ENCODE measurements at regions not wholly inside any gene's neighbourhood (a gene's known extent, or its start where the extent isn't known, plus 50 kb on each side); places are given as distances from the start of the nearest gene placed in this dataset.
"Not testable (repeated sequence)": the region's sequence is repeated elsewhere in the genome, so short reads cannot be mapped to it uniquely, and the experiment has no call there.

DNA sequence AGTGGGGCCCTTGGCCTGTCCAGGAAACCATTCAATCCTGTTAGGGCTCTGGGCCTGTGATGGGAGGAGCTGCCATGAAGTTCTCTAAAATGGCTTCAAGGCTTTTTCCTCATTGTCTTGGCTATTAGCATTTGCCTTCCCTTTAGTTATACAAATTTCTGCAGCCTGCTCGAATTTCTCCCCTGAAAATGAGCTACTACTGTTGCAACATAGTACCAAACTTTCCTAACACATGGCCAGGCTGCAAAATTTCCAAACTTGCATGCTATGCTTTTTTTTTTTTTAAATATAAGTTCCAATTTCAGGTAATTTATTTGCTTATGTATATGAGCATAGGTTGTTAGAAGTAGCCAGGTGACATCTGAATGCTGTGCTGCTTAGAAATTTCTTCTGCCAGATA, 560.8 kb upstream of the TBL1XR1 start:
- no peak for DNase-seq

DNA sequence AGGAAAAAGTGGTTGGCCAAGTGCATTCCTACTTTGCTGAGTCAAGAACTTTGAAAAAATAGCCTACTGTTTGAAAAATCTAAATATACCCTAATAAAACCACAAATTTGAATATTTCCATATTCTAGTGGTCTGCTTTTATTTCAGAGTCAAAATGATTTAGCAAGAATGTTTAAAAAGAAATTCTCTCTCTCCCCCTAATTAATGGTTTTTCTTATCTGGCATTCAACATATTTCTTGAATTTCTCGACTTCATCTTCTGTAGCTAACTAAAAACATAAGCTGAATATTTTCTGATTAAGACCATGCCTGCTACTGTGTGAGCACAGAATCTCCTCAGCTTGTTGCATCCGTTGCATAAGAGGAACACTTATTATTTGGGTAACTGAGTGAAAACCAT, 563.5 kb upstream of the TBL1XR1 start:
- no peak for DNase-seq

DNA sequence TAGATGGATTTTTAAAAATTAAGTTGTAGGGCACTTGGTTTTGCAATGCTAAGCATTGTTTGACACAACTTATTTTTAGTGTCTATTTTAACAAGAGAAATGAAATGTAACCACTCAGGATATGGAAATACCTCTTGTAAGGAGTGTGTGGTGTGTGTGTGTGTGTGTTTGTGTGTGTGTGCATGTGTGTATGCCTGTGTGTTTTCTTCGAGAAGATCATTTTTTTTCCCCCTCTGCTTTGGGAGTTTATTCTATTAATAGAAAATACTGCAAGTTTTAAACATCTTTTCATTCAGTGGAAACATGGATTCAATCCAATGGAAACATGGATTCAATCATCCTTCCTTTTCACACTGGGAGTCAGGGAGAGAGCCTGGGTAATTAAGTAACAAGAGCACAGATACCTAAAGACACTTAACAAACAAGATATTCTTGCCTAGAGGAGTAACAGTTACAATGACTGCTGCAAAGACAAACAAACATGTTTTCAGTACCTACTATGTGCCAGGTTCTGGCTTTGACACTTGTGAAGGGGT, 567.2 kb upstream of the TBL1XR1 start:
- no peak for DNase-seq

DNA sequence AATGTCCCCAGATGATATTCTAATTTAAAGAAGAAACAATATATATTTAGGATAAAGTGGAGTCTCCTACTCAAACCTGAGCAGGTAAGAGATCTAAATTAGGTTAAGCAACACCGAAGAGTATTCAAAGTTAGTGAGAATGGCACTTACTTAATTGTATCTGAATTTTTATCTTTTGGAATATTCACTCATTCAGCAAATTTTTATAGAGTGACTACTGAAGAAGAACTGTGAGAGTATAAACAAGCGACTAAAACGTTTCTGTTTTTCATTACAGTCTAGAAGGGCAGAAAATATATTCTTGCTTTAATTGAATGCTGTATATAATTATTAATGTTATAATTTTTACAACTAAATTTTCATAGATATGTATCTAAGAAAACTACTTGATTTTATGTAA, 567.7 kb upstream of the TBL1XR1 start:
- DNase-seq = no peak

DNA sequence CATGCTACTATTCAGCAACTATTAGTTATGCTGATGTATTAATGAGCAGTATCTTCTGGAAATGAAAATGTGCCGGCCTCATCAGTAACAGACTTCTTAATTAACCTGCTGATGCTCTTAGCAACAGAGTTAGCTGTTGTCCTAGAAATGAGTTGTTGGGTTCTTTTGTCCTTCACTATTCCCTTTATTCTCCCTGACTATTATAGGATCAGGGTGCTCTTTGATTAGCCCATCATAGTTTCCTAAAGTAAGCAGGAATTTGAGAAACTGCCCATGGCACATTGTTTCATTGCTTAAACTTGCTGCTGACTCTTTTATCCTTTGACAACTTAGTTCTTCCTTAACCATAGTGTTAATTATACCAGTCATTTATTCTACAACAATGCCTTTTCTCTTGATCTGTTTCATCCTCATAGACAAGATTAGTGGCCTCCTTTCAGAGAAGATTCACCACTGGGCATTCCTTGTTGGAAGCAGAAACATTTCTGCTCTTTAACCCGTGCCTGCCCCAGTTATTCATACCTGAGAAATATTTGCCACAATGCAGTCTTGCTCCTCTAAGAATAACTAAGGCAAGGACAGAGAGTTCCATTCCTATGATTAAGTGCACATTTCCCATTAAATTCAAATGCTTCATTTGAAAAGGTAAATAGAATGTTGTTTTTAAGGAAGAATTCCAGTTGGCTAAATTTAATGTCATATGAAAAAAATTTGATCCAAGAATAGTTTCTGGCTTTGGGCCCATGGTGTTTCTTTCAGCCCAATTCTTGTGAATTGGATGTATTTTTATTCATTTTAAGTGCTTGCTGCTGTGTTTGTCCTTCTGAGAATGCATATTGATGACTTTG, 573.3 kb upstream of the TBL1XR1 start:
- DNase-seq = no peak

DNA sequence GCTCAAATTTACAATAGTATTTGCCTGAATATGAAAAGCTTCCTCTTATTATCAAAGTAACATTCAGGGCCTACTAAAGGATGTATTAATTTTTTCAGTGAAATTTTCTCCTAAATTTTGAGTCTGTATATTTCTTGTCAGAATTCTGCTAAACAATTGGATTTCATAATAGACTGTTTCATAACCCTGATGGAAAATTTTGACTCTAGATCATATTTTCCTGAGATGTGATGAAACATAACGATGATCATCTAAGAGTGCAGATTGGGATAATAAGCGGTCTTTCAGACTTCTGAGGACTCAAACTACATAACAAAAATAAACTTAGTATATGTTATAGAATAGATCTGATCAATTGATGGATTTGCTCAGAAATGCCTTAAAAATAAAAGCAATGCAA, 574.5 kb upstream of the TBL1XR1 start:
- peak in 1 of 2 donors; percentile 29 for DNase-seq

DNA sequence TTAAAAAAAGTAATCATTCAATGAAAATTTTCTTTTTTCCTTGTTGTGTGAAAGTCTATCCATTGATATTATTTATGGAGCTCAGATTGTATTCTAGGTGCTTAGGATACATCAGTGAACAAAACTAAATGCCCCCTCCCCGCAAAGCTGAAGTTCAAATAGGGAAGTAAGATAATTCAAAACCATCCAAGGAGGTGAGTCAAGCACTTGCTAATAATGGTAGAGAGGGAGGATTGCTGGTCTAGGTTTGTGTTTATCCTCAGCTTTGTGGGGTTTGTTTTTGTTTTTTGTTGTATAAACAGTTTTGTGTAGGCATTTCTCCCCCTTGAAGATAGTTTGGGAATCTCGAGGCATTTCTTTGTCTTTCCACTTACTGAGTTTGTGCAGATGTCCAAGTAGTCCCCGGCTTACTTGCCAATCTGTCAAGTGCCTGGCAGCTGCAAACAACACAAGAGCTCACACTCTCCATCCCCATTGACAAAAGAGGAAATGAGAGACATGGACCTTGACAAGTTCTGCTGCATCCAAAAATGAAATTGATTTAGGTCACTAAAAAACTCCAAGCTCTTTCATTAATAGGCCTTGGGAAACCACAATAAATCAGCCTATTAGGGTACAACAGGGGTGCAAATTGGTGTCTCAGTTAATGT, 575.8 kb upstream of the TBL1XR1 start:
- no peak for DNase-seq

DNA sequence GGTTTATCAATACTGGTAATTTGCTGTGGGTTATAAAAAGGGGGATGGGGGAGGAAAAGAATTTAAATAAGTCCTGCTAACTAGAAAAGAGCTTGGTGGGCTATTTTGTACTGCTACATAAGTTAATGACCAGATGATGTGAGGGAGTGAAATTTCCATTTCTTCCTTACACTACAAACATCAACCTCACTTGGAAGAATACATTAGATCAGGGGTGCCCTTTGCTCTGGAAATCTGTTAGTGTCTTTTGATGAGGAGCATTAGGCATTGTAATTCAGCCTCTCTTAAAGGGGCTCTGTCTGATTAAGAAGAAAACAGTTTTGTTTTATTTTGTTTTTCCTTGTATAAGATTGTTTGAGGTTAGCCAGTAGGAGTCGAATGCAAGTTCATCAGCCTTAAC, 576.4 kb upstream of the TBL1XR1 start:
- no peak for DNase-seq

DNA sequence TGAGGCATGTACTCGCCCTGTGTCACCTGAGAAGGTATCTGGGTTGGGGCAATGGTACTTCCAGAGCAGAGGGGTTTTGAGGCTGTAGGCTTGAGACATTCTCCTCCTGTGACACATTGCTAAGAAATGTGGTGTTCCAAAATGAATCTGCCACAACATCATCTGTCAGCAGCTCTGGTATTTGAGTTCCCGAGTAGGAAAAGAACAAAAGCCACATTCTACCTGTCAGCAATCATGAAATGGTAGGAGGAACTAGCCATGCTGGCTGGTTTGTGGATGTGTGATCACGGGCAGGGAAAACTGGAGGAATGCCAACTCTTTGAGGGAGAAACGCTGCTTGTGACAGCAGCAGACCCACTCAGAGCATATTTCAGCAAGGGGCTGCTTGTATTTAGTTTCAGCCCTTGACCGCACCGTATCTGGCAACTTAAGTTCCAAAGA, 579.4 kb upstream of the TBL1XR1 start:
- peak in 1 of 2 donors; percentile 6 for DNase-seq

DNA sequence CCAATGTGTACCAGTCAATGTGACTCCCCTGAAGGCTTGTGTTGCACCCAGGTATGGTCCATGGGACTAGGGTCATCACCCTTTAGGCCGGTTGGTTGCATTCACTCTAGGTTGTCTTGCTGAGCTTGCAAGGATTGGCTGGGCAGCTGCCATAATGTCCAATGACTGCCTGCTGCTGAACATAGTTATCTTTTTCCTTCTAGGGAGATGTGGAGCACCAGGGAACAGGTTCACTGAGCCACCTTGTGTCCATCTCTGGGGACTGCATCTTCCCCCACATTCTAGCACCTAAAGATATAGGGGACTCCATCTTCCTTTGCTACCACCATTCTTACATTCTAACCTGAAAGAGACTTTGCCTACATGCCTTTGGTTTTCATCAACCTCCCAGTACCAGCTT, 580.4 kb upstream of the TBL1XR1 start:
- peak; percentile 71 to 78 for DNase-seq

DNA sequence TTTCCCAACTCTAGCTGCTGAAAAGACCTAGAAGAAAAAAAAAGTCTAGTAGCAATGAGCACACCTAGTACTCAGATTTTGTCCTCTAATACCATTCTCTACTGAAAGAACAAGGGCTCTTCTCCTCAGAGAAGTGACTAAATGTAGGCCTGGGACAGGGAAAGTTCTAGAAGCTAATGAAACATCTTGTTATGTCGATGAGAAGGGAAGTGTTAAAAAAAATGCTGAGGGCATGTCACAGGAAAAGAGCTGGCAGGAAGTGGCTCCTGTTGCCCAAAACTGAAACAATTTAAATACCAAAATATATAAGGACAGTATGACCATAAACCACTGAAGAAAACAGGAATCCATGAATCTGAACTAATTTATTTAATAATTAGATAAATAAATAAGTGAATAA, 581.4 kb upstream of the TBL1XR1 start:
- peak; percentile 40 to 44 for DNase-seq

DNA sequence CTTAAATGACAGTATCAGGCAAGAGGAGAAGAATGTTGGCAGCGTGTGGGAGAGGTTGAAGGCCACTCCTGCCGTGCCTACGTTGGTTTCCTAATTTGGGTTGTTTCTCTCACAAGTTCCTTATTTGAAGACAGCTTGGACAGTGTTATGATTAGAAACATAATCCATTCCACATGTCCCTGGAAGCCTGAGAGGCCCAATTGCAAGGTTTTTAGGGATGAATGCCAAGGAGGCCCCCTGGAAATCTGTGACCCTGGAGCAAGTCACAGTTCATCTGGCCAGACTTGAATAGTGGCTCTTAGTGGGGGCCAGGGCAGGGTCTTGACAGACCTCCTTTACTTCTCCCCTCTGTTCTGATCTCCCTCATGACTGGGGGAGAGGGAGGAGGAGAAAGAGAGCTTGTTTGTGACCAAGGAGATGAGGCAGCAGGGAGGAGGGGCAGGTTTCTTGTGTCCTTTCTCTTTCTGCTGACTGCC, 584.4 kb upstream of the TBL1XR1 start:
- DNase-seq = peak; percentile 76 to 82

DNA sequence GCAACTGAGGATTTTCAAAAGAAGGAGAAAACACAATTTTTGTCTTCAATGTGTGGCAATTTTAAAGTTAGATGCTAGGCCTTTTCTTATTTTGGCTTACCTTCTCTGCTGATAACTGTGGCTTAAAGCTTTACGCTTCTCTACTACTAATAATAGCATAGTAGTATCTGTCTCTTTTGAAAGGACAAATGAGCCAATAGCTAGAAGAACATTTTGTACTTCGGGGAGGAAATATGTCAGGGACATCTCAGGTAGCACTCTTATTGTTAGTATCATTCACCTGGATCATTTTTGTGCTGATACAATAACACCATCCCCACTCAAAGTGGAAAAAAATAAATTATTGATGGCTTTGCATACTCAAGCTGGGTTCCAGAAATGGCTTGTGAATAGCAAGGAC, 586.1 kb upstream of the TBL1XR1 start:
- DNase-seq = no peak

DNA sequence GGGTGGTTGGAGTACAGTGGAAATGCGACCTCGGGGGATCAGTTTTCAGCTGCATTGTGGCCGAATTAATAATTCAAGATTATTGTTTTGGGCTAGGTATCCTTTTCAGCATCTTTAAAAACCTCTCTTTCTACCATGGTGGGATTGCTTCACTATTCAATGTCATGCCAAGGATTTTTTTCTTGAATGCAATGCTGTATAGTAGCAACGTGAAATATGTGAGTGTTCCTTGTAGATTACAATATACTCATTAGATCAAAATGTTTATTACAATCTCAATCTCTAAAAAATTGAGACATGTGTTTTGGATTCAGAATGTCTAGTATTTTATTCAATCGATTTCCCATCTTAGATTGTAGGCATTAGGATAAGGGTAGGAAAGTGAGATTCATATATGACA, 586.5 kb upstream of the TBL1XR1 start:
- DNase-seq = no peak

DNA sequence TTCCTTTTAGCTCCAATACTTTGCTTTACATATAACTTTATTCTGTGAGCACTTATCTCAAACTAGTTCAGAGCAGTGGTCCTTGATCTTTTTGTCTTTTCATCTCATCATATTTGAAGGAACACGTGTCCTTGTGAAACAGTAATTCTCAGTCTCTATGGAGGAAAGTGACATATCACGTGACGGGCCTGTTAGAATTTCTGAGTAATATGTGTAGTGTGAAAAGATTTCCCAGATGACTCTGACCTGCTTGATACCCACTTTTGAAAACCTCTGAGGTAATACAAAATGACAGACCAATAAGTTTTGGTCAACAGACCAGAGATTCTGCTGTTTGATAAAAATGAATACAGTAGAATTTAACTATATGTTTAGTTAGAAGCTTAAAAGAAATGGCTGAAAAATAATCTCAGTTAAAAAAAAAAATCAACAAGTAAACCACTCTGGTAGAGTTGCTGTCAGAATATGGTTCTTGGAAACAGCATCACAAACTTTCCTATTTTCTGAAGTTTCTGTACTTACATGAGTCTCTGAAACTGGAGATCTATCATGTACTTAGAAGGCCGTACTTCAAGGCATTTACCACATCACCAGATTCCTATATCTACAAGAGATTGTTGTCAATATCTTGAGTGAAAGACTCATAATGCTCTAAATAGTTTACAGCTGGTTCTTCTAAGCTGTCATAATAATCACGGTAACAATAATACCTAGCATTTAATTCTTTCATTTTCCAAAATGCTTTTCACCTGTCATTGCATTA, 590.2 kb upstream of the TBL1XR1 start:
- no peak for DNase-seq

DNA sequence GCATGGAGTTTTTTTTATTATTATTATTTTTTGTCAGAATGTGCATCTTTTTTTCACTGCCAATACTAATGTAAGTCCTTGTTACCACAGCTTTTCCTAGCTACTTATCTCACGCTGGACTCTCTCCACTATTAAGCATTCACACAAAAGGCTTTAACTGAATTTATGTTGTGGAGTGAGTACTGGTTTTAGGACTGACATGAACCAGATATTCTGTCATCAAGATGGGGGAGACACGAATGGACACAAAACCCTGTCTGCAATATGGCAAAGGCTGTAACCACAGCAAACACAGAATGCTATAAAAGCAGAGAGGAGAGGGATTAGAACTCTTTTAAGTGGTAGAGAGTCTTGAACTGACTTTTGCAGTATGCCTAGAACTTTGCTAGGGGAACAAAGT, 592.2 kb upstream of the TBL1XR1 start:
- no peak for DNase-seq

DNA sequence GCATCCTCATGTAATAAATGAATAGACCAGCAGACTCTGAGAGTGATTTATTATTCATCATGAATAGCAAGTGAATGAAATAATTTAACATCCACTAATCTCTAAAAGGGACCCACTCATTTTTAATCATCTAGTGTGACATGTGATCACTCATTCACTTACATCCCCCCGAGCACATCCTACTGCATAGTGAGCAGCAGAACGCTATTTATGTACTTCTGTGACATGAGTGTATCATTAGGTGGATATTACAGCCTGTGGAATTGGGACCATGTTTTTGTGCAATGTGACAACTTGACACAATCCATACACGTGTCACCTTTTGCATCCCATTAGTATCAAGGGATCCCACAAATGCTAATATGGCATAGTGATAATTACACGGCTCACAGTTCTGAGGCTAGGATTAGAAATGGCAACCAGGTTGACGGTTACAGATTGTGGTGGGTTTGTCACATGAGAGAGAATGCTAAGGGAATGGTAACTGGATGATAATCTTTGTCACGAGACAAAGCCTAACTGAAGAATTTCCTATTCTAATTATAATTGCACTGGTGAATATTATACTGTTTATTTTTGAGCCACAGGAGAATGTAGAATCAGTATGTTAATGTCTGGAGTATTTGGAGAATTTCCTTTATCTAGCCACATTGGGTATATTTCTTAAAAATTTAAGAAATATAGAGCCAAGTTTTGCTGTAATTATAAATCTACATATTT, 595.2 kb upstream of the TBL1XR1 start:
- DNase-seq = no peak

DNA sequence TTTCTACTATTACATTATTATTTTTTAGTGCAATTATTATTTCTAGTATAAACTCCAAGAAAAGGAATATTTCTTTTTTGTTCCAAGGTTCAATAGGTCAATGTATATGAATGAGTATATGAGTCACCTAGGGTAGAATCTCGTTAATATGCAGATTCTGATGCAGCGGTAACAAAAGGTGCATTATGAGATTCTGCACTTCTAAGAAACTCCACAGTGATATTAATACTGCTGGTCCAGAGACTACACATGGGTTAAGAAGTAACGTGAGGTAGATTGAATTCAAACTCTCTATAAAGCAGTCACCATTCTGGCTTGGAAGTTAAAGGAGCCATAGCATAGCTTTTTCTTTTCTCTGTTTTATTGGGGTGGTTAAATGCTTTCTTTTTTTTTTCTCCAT, 596.2 kb upstream of the TBL1XR1 start:
- DNase-seq = no peak

DNA sequence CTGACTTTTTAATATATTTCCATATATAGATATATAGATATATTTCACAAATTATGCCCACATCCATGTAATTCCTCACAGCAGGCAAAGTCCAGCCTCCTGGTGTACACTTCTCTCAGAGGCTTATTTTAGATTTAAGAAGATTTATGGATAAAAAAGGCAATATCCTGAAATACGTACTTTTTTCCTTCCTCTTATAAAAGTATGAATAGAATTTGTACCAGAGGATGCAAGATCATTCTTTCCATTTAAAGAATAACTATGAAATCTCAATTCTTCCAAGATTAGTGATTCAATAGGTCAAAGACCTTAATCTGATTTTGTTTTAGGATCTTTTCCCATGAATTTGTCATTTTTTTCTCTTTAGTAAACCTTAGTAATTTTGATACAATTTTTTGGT, 597.9 kb upstream of the TBL1XR1 start:
- DNase-seq = no peak

DNA sequence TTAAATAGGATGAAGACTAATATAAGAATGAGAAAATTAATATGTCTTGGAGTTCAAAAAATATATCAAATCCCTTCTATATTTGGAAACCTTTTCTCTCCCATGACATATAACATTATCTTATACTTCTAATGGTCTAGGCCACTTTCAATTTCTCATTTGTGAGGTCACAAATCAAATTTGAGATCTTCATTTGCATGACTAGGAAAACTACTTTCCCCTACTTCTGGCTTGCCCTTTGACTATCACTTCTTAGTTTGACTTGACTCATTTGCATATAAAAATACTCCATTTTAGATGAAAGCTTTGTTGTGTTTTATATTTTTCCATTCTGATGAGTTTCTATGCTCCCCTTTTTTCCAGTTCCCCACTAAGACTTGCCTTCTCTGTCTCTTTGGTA, 598.6 kb upstream of the TBL1XR1 start:
- no peak for DNase-seq

DNA sequence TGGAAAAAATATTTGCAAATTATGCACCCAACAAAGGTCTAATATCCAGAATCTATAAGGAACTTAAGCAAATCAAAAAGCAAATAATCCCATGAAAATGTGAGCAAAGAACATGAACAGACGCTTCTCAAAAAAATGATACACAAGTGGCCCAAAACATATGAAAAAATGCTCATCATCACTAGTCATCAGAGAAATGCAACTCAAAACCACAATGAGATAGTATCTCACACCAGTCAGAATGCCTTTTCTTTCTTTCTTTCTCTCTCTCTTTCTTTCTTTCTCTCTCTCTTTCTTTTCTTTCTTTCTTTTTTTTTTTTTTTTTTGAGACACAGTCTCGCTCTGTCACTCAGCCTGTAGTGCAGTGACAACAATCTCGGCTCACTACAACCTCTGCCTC, 602.9 kb upstream of the TBL1XR1 start:
- not testable (repeated sequence) for DNase-seq

DNA sequence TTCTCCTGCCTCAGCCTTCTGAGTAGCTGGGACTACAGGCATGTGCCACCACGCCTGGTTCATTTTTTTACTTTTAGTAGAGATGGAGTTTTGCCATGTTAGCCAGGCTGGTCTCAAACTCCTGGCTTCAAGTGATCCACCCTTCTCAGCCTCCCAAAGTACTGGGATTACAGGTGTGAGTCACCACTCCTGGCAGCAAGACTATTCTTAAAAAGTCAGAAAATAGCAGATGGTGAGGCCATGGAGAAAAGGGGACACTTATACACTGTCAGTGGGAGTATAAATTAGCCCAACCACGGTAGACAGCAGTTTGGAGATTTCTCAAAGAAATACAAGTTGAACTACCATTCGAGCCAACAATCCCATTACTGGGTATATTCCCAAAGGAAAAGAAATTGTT, 603.3 kb upstream of the TBL1XR1 start:
- no peak for DNase-seq

All from inflammatory macrophage (primary cell).